OCI-LY3 (cell line): ENCODE measurements at regions not wholly inside any gene's neighbourhood (a gene's known extent, or its start where the extent isn't known, plus 50 kb on each side); places are given as distances from the start of the nearest gene placed in this dataset.

Experiments used
- EZH2phosphoT487 ChIP-seq: fragments of 200-600 bp; shearing (Covaris generic); IDR thresholded peaks from 2 replicates; pipeline ENCODE4 v1.6.1; 2018; ENCODE audit warnings: antibody characterized with exemption, mixed run types, low read depth
- TF ChIP-seq, protein P1 (sequence below): fragments of 200-600, 300-600 bp; sonication (generic); IDR thresholded peaks from 2 replicates; pipeline ENCODE4 v1.5.1; 2014; ENCODE audit warnings: antibody characterized with exemption, low read length, low read depth

DNA sequence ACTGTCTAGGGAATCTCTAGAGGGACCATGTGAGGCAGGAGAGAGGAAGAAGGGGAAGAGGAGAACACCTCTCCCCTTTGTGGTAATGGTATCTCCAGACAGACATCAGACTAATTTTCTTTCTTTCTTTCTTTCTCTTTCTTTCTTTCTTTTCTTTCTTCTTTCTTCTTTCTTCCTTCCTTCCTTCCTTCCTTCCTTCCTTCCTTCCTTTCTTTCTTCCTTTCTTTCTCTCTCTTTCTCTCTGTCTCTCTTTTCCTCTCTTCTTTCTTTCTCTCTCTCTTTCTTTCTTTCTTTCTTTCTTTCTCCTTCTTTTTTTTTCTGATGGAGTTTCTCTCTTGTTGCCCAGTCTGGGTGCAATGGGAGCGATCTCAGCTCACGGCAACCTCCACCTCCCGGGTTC, 73.2 kb upstream of the PAX2 start:
- TF ChIP-seq, protein P1, sequence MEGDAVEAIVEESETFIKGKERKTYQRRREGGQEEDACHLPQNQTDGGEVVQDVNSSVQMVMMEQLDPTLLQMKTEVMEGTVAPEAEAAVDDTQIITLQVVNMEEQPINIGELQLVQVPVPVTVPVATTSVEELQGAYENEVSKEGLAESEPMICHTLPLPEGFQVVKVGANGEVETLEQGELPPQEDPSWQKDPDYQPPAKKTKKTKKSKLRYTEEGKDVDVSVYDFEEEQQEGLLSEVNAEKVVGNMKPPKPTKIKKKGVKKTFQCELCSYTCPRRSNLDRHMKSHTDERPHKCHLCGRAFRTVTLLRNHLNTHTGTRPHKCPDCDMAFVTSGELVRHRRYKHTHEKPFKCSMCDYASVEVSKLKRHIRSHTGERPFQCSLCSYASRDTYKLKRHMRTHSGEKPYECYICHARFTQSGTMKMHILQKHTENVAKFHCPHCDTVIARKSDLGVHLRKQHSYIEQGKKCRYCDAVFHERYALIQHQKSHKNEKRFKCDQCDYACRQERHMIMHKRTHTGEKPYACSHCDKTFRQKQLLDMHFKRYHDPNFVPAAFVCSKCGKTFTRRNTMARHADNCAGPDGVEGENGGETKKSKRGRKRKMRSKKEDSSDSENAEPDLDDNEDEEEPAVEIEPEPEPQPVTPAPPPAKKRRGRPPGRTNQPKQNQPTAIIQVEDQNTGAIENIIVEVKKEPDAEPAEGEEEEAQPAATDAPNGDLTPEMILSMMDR = no peak
- TF ChIP-seq EZH2phosphoT487 = no peak
